Ishikawa (cell line): ENCODE measurements at regions not wholly inside any gene's neighbourhood (a gene's known extent, or its start where the extent isn't known, plus 50 kb on each side); places are given as distances from the start of the nearest gene placed in this dataset.

Experiments
- CEBPB ChIP-seq: IDR thresholded peaks from 2 replicates; pipeline ENCODE4 v1.6.1; 2012
- CREB1 ChIP-seq: IDR thresholded peaks from 2 replicates; pipeline ENCODE4 v1.6.1; 2012; ENCODE audit warnings: low read depth
- EGR1 ChIP-seq: IDR thresholded peaks from 2 replicates; pipeline ENCODE4 v1.6.1; 2012
- EP300 ChIP-seq: IDR thresholded peaks from 2 replicates; pipeline ENCODE4 v1.6.1; 2012; ENCODE audit warnings: borderline replicate concordance
- FOXM1 ChIP-seq: IDR thresholded peaks from 2 replicates; pipeline ENCODE4 v1.6.1; 2012; ENCODE audit warnings: low read depth, borderline replicate concordance
- MAX ChIP-seq: IDR thresholded peaks from 2 replicates; pipeline ENCODE4 v1.6.1; 2012
- NFIC ChIP-seq: IDR thresholded peaks from 2 replicates; pipeline ENCODE4 v1.6.1; 2012
- RAD21 ChIP-seq: IDR thresholded peaks from 2 replicates; pipeline ENCODE4 v1.6.1; 2012; ENCODE audit warnings: low read depth
- REST ChIP-seq: IDR thresholded peaks from 2 replicates; pipeline ENCODE4 v1.6.1; 2012; ENCODE audit warnings: low read depth, mild to moderate bottlenecking
- TAF1 ChIP-seq: IDR thresholded peaks from 2 replicates; pipeline ENCODE4 v1.6.1; 2012; ENCODE audit warnings: low read depth, mild to moderate bottlenecking
- TCF12 ChIP-seq: IDR thresholded peaks from 2 replicates; pipeline ENCODE4 v1.6.1; 2012; ENCODE audit warnings: low read depth
- TEAD4 ChIP-seq: IDR thresholded peaks from 2 replicates; pipeline ENCODE4 v1.6.1; 2012
- USF1 ChIP-seq: IDR thresholded peaks from 2 replicates; pipeline ENCODE4 v1.6.1; 2012
- YY1 ChIP-seq: IDR thresholded peaks from 2 replicates; pipeline ENCODE4 v1.6.1; 2012; ENCODE audit warnings: low read depth
- ZBTB7A ChIP-seq: IDR thresholded peaks from 2 replicates; pipeline ENCODE4 v1.6.1; 2012; ENCODE audit warnings: low read depth

- no peak for TF ChIP-seq EP300
- TF ChIP-seq YY1 = no peak
- no peak for TF ChIP-seq NFIC
- no peak for TF ChIP-seq REST
- no peak for TF ChIP-seq USF1
- no peak for TF ChIP-seq TAF1
- TF ChIP-seq TEAD4 = no peak
- no peak for TF ChIP-seq CREB1
- no peak for TF ChIP-seq CEBPB
- TF ChIP-seq ZBTB7A = no peak
- TF ChIP-seq FOXM1 = no peak
- no peak for TF ChIP-seq TCF12
- TF ChIP-seq EGR1 = no peak
- TF ChIP-seq RAD21 = no peak
- TF ChIP-seq MAX = no peak
Observed at GRCh38 chr7:89661876-89662275, 492.4 kb upstream of the STEAP1 start.

GRCh38 chr7:89666136-89666835 lies 488.0 kb upstream of the STEAP1 start:
- no peak for TF ChIP-seq YY1
- no peak for TF ChIP-seq CEBPB
- TF ChIP-seq FOXM1 = no peak
- no peak for TF ChIP-seq TAF1
- TF ChIP-seq TEAD4 = no peak
- no peak for TF ChIP-seq EGR1
- no peak for TF ChIP-seq REST
- no peak for TF ChIP-seq USF1

GRCh38 chr7:89680161-89680560 lies 474.1 kb upstream of the STEAP1 start:
- no peak for TF ChIP-seq FOXM1
- no peak for TF ChIP-seq MAX
- TF ChIP-seq ZBTB7A = no peak
- no peak for TF ChIP-seq EGR1
- no peak for TF ChIP-seq RAD21
- no peak for TF ChIP-seq EP300
- no peak for TF ChIP-seq NFIC
- TF ChIP-seq YY1 = no peak
- no peak for TF ChIP-seq USF1
- no peak for TF ChIP-seq TCF12
- no peak for TF ChIP-seq CEBPB
- TF ChIP-seq TAF1 = no peak
- no peak for TF ChIP-seq CREB1
- TF ChIP-seq TEAD4 = no peak
- TF ChIP-seq REST = no peak

- TF ChIP-seq TCF12 (no peak), TAF1 (no peak), EGR1 (no peak)
Observed at GRCh38 chr7:89681448-89681847, 472.8 kb upstream of the STEAP1 start.
